Mesendoderm (in vitro differentiated cells): ENCODE measurements at regions not wholly inside any gene's neighbourhood (a gene's known extent, or its start where the extent isn't known, plus 50 kb on each side); places are given as distances from the start of the nearest gene placed in this dataset.

Experiments used
- DNase-seq: peaks from one replicate; pipeline ENCODE4 v3.0.0; 2013
- H2AK5ac ChIP-seq: 2 replicates; pipeline ENCODE4 v1.6.1; 2013; ENCODE audit warnings: low read length, inconsistent platforms
- H2BK120ac ChIP-seq: 2 replicates; pipeline ENCODE4 v1.6.1; 2013; ENCODE audit warnings: low read depth, mild to moderate bottlenecking, low read length, moderate library complexity, mixed read lengths
- H2BK15ac ChIP-seq: replicated peaks from 2 replicates; pipeline ENCODE4 v1.6.1; 2013; ENCODE audit warnings: low read depth, mild to moderate bottlenecking, moderate library complexity
- H2BK5ac ChIP-seq: 2 replicates; pipeline ENCODE4 v1.6.1; 2013; ENCODE audit warnings: low read length, inconsistent platforms
- H3K18ac ChIP-seq: 2 replicates; pipeline ENCODE4 v1.6.1; 2013; ENCODE audit warnings: mild to moderate bottlenecking, low read length, mixed read lengths
- H3K23ac ChIP-seq: one replicate; pipeline ENCODE4 v1.6.1; 2013; ENCODE audit warnings: low read length
- H3K27ac ChIP-seq: 2 replicates; pipeline ENCODE4 v1.5.1; 2013; ENCODE audit warnings: low read depth, mild to moderate bottlenecking, inconsistent platforms, low read length, moderate library complexity
- H3K27me3 ChIP-seq: 2 replicates; pipeline ENCODE4 v1.6.1; 2013; ENCODE audit warnings: low read length, control low read depth, mild to moderate bottlenecking, inconsistent platforms; ENCODE audit not compliant: insufficient read depth, poor library complexity
- H3K36me3 ChIP-seq: 2 replicates; pipeline ENCODE4 v1.6.1; 2013; ENCODE audit warnings: low read length, inconsistent platforms; ENCODE audit not compliant: control insufficient read depth, insufficient read depth
- H3K4ac ChIP-seq: one replicate; pipeline ENCODE4 v1.6.1; 2013; ENCODE audit warnings: low read depth, mild to moderate bottlenecking, low read length, moderate library complexity
- H3K4me1 ChIP-seq: 2 replicates; pipeline ENCODE4 v1.6.1; 2013; ENCODE audit warnings: low read depth, low read length, inconsistent platforms; ENCODE audit not compliant: control insufficient read depth
- H3K4me2 ChIP-seq: 2 replicates; pipeline ENCODE4 v1.6.1; 2013; ENCODE audit warnings: low read length
- H3K4me3 ChIP-seq: 2 replicates; pipeline ENCODE4 v1.5.1; 2013; ENCODE audit warnings: mild to moderate bottlenecking, low read length
- H3K56ac ChIP-seq: one replicate; pipeline ENCODE4 v1.6.1; 2013; ENCODE audit warnings: low read length
- H3K79me1 ChIP-seq: 2 replicates; pipeline ENCODE4 v1.6.1; 2013; ENCODE audit warnings: low read length, inconsistent platforms
- H3K79me2 ChIP-seq: 2 replicates; pipeline ENCODE4 v1.6.1; 2013; ENCODE audit warnings: mild to moderate bottlenecking, low read length; ENCODE audit not compliant: control insufficient read depth, insufficient read depth
- H3K9ac ChIP-seq: 2 replicates; pipeline ENCODE4 v1.6.1; 2013; ENCODE audit warnings: low read length, inconsistent platforms
- H4K5ac ChIP-seq: one replicate; pipeline ENCODE4 v1.6.1; 2013; ENCODE audit warnings: low read length
- H4K8ac ChIP-seq: one replicate; pipeline ENCODE4 v1.6.1; 2013; ENCODE audit warnings: low read depth, mild to moderate bottlenecking, control low read depth, low read length, moderate library complexity
- WGBS: extraction: QIAGEN DNeasy Blood & Tissue Kit; methylation state at CpG from one replicate; pipeline ENCODE4 v1.1.7; 2013; ENCODE audit warnings: low lambda C conversion rate, missing lambda C conversion rate; ENCODE audit not compliant: insufficient coverage; ENCODE audit errors: extremely low coverage; 5-methylcytosine and 5-hydroxymethylcytosine counted together

- Histone ChIP-seq H3K23ac (no peak overlapping the region), H2AK5ac (no peak overlapping the region), H3K36me3 (no peaks in the 10 kb centered on the region), H4K8ac (no peak overlapping the region), H3K27me3 (no peaks in the 10 kb centered on the region), H3K79me2 (no peaks in the 10 kb centered on the region), H2BK120ac (no peak overlapping the region), H3K4ac (no peak overlapping the region), H3K4me1 (no peaks in the 10 kb centered on the region), H3K79me1 (no peaks in the 10 kb centered on the region), H3K18ac (no peak overlapping the region), H4K5ac (no peak overlapping the region), H3K4me2 (no peak overlapping the region), H3K9ac (no peak overlapping the region), H3K4me3 (no peak overlapping the region), H3K27ac (no peak overlapping the region), H3K56ac (no peak overlapping the region), H2BK15ac (no peak overlapping the region), H2BK5ac (no peak overlapping the region)
- WGBS = no CpG with 5 or more reads among the region's 9 CpGs
- no peak for DNase-seq
Observed at GRCh38 chr6:44678252-44678935, 290.9 kb downstream of the CDC5L start.

GRCh38 chr6:44679438-44680201 is 292.1 kb downstream of the CDC5L start:
- Histone ChIP-seq H4K8ac (no peak overlapping the region), H3K4me2 (no peak overlapping the region), H3K79me2 (no peaks in the 10 kb centered on the region), H3K36me3 (no peaks in the 10 kb centered on the region), H4K5ac (no peak overlapping the region), H2BK5ac (no peak overlapping the region), H3K4me1 (no peaks in the 10 kb centered on the region), H3K27ac (no peak overlapping the region), H3K23ac (no peak overlapping the region), H2BK15ac (no peak overlapping the region), H3K4ac (no peak overlapping the region), H3K18ac (no peak overlapping the region), H3K9ac (no peak overlapping the region), H3K27me3 (no peaks in the 10 kb centered on the region), H3K56ac (no peak overlapping the region), H2BK120ac (no peak overlapping the region), H3K4me3 (no peak overlapping the region), H2AK5ac (no peak overlapping the region), H3K79me1 (no peaks in the 10 kb centered on the region)
- WGBS = no CpG with 5 or more reads among the region's 6 CpGs
- DNase-seq = no peak

GRCh38 chr6:44680202-44680720 is 292.8 kb downstream of the CDC5L start:
- Histone ChIP-seq H3K9ac (no peak overlapping the region), H3K79me1 (no peaks in the 10 kb centered on the region), H3K27ac (no peak overlapping the region), H2BK5ac (no peak overlapping the region), H4K8ac (no peak overlapping the region), H3K4me1 (no peaks in the 10 kb centered on the region), H2BK120ac (no peak overlapping the region), H3K79me2 (no peaks in the 10 kb centered on the region), H3K18ac (no peak overlapping the region), H3K27me3 (no peaks in the 10 kb centered on the region), H3K56ac (no peak overlapping the region), H2AK5ac (no peak overlapping the region), H3K23ac (no peak overlapping the region), H2BK15ac (no peak overlapping the region), H3K4me2 (no peak overlapping the region), H3K4ac (no peak overlapping the region), H3K36me3 (no peaks in the 10 kb centered on the region), H3K4me3 (no peak overlapping the region), H4K5ac (no peak overlapping the region)
- DNase-seq = no peak
- no CpG with 5 or more reads among the region's 4 CpGs for WGBS

GRCh38 chr6:44681761-44682160 is 294.3 kb downstream of the CDC5L start:
- Histone ChIP-seq H3K27me3 (no peaks in the 10 kb centered on the region), H2AK5ac (no peak overlapping the region), H3K18ac (no peak overlapping the region), H3K4ac (no peak overlapping the region), H3K27ac (no peak overlapping the region), H3K9ac (no peak overlapping the region), H3K79me2 (no peaks in the 10 kb centered on the region), H3K56ac (no peak overlapping the region), H3K23ac (no peak overlapping the region), H2BK5ac (no peak overlapping the region), H3K4me1 (no peaks in the 10 kb centered on the region), H3K79me1 (no peaks in the 10 kb centered on the region), H2BK120ac (no peak overlapping the region), H4K8ac (no peak overlapping the region), H3K4me3 (no peak overlapping the region), H3K36me3 (no peaks in the 10 kb centered on the region), H4K5ac (no peak overlapping the region), H3K4me2 (no peak overlapping the region), H2BK15ac (no peak overlapping the region)
- WGBS = no CpG with 5 or more reads among the region's 10 CpGs
- DNase-seq = no peak

GRCh38 chr6:44682280-44682679 is 294.8 kb downstream of the CDC5L start:
- Histone ChIP-seq H3K4me2 (no peak overlapping the region), H3K56ac (no peak overlapping the region), H3K9ac (no peak overlapping the region), H3K23ac (no peak overlapping the region), H3K4ac (no peak overlapping the region), H2BK5ac (no peak overlapping the region), H3K18ac (no peak overlapping the region), H3K79me1 (no peaks in the 10 kb centered on the region), H3K4me1 (no peaks in the 10 kb centered on the region), H2BK15ac (no peak overlapping the region), H2BK120ac (no peak overlapping the region), H3K27me3 (no peaks in the 10 kb centered on the region), H3K27ac (no peak overlapping the region), H3K4me3 (no peak overlapping the region), H4K8ac (no peak overlapping the region), H3K36me3 (no peaks in the 10 kb centered on the region), H2AK5ac (no peak overlapping the region), H4K5ac (no peak overlapping the region), H3K79me2 (no peaks in the 10 kb centered on the region)
- whole genome bisulfite sequencing = no CpG with 5 or more reads among the region's 6 CpGs
- no peak for DNase-seq
